ENCODE measurements at regions not wholly inside any gene's neighbourhood (a gene's known extent, or its start where the extent isn't known, plus 50 kb on each side); places are given as distances from the start of the nearest gene placed in this dataset.

DNA sequence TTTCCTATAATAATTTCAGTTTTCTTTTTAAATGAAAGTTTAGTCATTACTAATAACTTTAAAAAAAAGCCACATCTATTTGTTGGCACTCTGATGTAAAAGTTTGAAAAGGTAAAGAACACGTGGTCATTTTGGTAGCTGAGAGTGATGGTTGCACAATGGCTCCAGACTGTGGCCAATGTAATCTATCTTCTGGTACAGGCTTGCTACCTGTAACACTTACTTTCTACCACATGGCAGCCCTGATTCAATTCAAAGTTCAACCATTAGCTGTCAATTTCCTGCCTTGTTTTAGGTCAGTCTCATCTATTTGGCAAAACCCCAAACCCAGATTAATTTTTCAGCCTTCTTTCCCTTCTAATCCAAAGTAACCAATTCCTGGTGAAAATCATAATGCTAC, 126.1 kb downstream of the TUSC7 start:
- Histone ChIP-seq H3K27me3 (ENCODE audit: low read length) (no peaks in the 10 kb centered on the region), H4K20me1 (ENCODE audit: low read length) (no peaks in the 10 kb centered on the region), H3K4me2 (ENCODE audit: low read length) (no peak overlapping the region), H3K27ac (ENCODE audit: low read length) (no peak overlapping the region), H2AFZ (ENCODE audit: low read length) (no peak overlapping the region), H3K9ac (ENCODE audit: low read length) (no peak overlapping the region), H3F3A (ENCODE audit: low read length, unreplicated experiment) (no peaks in the 10 kb centered on the region), H3K4me1 (ENCODE audit: insufficient read depth, low read length) (no peaks in the 10 kb centered on the region), H3K9me3 (ENCODE audit: low read length) (0 out of 2 replicates have a peak, but pooled peaks cover 6% of the 10 kb centered on the region), H3K4me3 (ENCODE audit: low read length) (no peak overlapping the region), H3K9me2 (replicated peaks; ENCODE audit: low read length) (no peaks in the 10 kb centered on the region), H3K36me3 (ENCODE audit: low read depth, low read length) (no peaks in the 10 kb centered on the region), H3K79me2 (ENCODE audit: low read length) (no peaks in the 10 kb centered on the region)
- CTCF ChIA-PET, result no interaction called here
- ATAC-seq (no peak), DNase-seq (no peak)
- intact Hi-C loops (cut with micrococcal nuclease), result no loop called here
- TF ChIP-seq EZH2phosphoT487 (IDR thresholded peaks at IDR 0.05; ENCODE audit: borderline replicate concordance, low read length) (no peak), EZH2 (IDR thresholded peaks at IDR 0.05; ENCODE audit: low read length, unreplicated experiment) (no peak)
- TF ChIP-seq, protein P1, sequence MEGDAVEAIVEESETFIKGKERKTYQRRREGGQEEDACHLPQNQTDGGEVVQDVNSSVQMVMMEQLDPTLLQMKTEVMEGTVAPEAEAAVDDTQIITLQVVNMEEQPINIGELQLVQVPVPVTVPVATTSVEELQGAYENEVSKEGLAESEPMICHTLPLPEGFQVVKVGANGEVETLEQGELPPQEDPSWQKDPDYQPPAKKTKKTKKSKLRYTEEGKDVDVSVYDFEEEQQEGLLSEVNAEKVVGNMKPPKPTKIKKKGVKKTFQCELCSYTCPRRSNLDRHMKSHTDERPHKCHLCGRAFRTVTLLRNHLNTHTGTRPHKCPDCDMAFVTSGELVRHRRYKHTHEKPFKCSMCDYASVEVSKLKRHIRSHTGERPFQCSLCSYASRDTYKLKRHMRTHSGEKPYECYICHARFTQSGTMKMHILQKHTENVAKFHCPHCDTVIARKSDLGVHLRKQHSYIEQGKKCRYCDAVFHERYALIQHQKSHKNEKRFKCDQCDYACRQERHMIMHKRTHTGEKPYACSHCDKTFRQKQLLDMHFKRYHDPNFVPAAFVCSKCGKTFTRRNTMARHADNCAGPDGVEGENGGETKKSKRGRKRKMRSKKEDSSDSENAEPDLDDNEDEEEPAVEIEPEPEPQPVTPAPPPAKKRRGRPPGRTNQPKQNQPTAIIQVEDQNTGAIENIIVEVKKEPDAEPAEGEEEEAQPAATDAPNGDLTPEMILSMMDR (conservative IDR thresholded peaks at IDR 0.05; ENCODE audit: low read depth, low read length), result no peak
- POLR2A ChIA-PET (ENCODE audit: unreplicated experiment), result no interaction called here
- BruUV-seq (replicated peaks), result no TSS peak

DNA sequence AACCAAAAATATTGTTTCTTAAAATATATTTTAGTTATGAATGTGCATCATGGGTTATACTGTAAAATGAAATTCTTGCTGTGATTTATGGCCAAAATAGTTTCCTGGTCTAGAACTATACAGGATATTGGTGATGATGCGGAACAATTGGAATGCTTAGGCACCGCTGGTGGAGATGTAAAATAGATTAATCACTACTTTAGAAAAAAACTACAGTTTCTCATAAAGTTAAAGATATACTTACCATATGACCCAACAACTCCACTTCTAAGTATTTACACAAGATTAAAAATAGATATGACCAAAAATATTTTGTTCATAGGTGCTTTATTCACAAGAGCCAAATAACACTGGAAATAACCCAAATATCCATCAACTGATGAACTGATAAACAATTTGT, 126.7 kb downstream of the TUSC7 start:
- no peak overlapping the region for H2AFZ ChIP-seq (ENCODE audit: low read length)
- H3K4me3 ChIP-seq (ENCODE audit: low read length), result no peak overlapping the region
- 0 out of 2 replicates have a peak, but pooled peaks cover 9% of the 10 kb centered on the region for H3K9me3 ChIP-seq (ENCODE audit: low read length)
- no peaks in the 10 kb centered on the region for H3K36me3 ChIP-seq (ENCODE audit: low read depth, low read length)
- H3K9ac ChIP-seq (ENCODE audit: low read length), result no peak overlapping the region
- intact Hi-C loops (cut with micrococcal nuclease), result no loop called here
- H3K9me2 ChIP-seq (replicated peaks; ENCODE audit: low read length), result no peaks in the 10 kb centered on the region
- no peaks in the 10 kb centered on the region for H3K4me1 ChIP-seq (ENCODE audit: insufficient read depth, low read length)
- POLR2A ChIA-PET (ENCODE audit: unreplicated experiment), result no interaction called here
- CTCF ChIA-PET, result no interaction called here
- peak; percentile 14 for DNase-seq
- H3K4me2 ChIP-seq (ENCODE audit: low read length), result no peak overlapping the region
- no TSS peak for BruUV-seq (replicated peaks)
- TF ChIP-seq, protein P1 (conservative IDR thresholded peaks at IDR 0.05; ENCODE audit: low read depth, low read length), result no peak
- TF ChIP-seq EZH2 (IDR thresholded peaks at IDR 0.05; ENCODE audit: low read length, unreplicated experiment) (no peak), EZH2phosphoT487 (IDR thresholded peaks at IDR 0.05; ENCODE audit: borderline replicate concordance, low read length) (no peak)
- H3K27me3 ChIP-seq (ENCODE audit: low read length), result no peaks in the 10 kb centered on the region
- no peaks in the 10 kb centered on the region for H4K20me1 ChIP-seq (ENCODE audit: low read length)
- ATAC-seq, result no peak
- H3K79me2 ChIP-seq (ENCODE audit: low read length), result no peaks in the 10 kb centered on the region
- no peak overlapping the region for H3K27ac ChIP-seq (ENCODE audit: low read length)
- no peaks in the 10 kb centered on the region for H3F3A ChIP-seq (ENCODE audit: low read length, unreplicated experiment)

DNA sequence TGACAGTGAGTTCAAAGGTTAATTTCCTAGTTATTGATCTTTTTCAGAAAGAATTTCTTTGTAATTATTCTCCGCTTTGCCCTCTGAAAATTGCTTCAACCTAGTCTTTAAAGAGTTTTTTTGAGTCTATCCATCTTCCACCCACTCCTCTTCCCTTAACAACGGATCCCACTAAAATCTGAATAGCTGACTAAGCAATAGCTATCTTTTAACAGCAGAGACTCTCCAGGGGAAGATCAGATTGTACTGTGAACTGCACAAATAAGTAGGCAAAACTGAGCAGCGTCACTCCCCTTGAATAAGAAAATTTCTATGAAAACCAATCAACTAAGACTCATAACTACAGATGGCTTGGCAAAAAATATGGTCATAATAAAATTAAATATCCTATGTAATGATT, 127.9 kb downstream of the TUSC7 start:
- H3K36me3 ChIP-seq (ENCODE audit: low read depth, low read length), result no peaks in the 10 kb centered on the region
- H3F3A ChIP-seq (ENCODE audit: low read length, unreplicated experiment), result no peaks in the 10 kb centered on the region
- no peak overlapping the region for H2AFZ ChIP-seq (ENCODE audit: low read length)
- ATAC-seq (no peak), DNase-seq (no peak)
- BruUV-seq (replicated peaks), result no TSS peak
- ChIA-PET CTCF (no interaction called here), POLR2A (ENCODE audit: unreplicated experiment) (no interaction called here)
- H3K27me3 ChIP-seq (ENCODE audit: low read length), result no peaks in the 10 kb centered on the region
- H3K79me2 ChIP-seq (ENCODE audit: low read length), result no peaks in the 10 kb centered on the region
- H3K9ac ChIP-seq (ENCODE audit: low read length), result no peak overlapping the region
- intact Hi-C loops (cut with micrococcal nuclease), result no loop called here
- H3K4me3 ChIP-seq (ENCODE audit: low read length), result no peak overlapping the region
- no peak for TF ChIP-seq EZH2phosphoT487 (IDR thresholded peaks at IDR 0.05; ENCODE audit: borderline replicate concordance, low read length)
- TF ChIP-seq, protein P1 (conservative IDR thresholded peaks at IDR 0.05; ENCODE audit: low read depth, low read length), result no peak
- no peak for TF ChIP-seq EZH2 (IDR thresholded peaks at IDR 0.05; ENCODE audit: low read length, unreplicated experiment)
- 0 out of 2 replicates have a peak, but pooled peaks cover 14% of the 10 kb centered on the region for H3K9me3 ChIP-seq (ENCODE audit: low read length)
- H4K20me1 ChIP-seq (ENCODE audit: low read length), result no peaks in the 10 kb centered on the region
- no peak overlapping the region for H3K4me2 ChIP-seq (ENCODE audit: low read length)
- no peaks in the 10 kb centered on the region for H3K4me1 ChIP-seq (ENCODE audit: insufficient read depth, low read length)
- H3K9me2 ChIP-seq (replicated peaks; ENCODE audit: low read length), result no peaks in the 10 kb centered on the region
- no peak overlapping the region for H3K27ac ChIP-seq (ENCODE audit: low read length)

Measured in PC-3 (cell line).